Spleen (tissue), 11 donors: ENCODE measurements at regions not wholly inside any gene's neighbourhood (a gene's known extent, or its start where the extent isn't known, plus 50 kb on each side); places are given as distances from the start of the nearest gene placed in this dataset.
"Not testable (repeated sequence)": the region's sequence is repeated elsewhere in the genome, so short reads cannot be mapped to it uniquely, and the experiment has no call there.

Experiments used
- DNase-seq: peaks from one replicate; pipeline ENCODE4 v3.0.0-alpha.2; 2020
- H3K27ac ChIP-seq, 8 donors: fragments of 200-600 bp; sonication (generic) in 7 of 8; 1 replicate in 4 of 8; 2 replicates in 4 of 8; pipeline versions ENCODE4 v1.5.0 to v1.8.0; 2016 to 2021; ENCODE audit warnings: inconsistent platforms in 4 of 8, mild to moderate bottlenecking in 4 of 8, moderate library complexity in 1 of 8
- H3K27me3 ChIP-seq, 7 donors: fragments of 200-600 bp; sonication (generic) in 6 of 7; replicated peaks in 1 of 7; 1 replicate in 4 of 7; 2 replicates in 3 of 7; pipeline versions ENCODE4 v1.5.0 to v1.8.0; 2016 to 2021; ENCODE audit warnings: inconsistent platforms in 3 of 7, mild to moderate bottlenecking in 1 of 7
- H3K36me3 ChIP-seq, 6 donors: fragments of 200-600 bp; sonication (generic) in 5 of 6; 1 replicate in 4 of 6; 2 replicates in 2 of 6; pipeline versions ENCODE4 v1.5.0 to v1.8.0; 2016 to 2021; ENCODE audit warnings: inconsistent platforms in 2 of 6
- H3K4me1 ChIP-seq, 6 donors: fragments of 200-600 bp; sonication (generic) in 5 of 6; 1 replicate in 3 of 6; 2 replicates in 3 of 6; pipeline versions ENCODE4 v1.5.0 to v1.8.0; 2016 to 2021; ENCODE audit warnings: inconsistent platforms in 3 of 6
- H3K4me3 ChIP-seq, 8 donors: fragments of 200-600 bp; sonication (generic) in 7 of 8; 1 replicate in 4 of 8; 2 replicates in 4 of 8; pipeline versions ENCODE4 v1.5.0 to v1.8.0; 2016 to 2021; ENCODE audit warnings: inconsistent platforms in 4 of 8, mild to moderate bottlenecking in 4 of 8, moderate library complexity in 2 of 8
- H3K9me3 ChIP-seq, 8 donors: fragments of 200-600 bp; sonication (generic) in 7 of 8; 1 replicate in 4 of 8; 2 replicates in 4 of 8; pipeline versions ENCODE4 v1.5.0 to v1.8.0; 2016 to 2021; ENCODE audit warnings: inconsistent platforms in 4 of 8
- CTCF ChIP-seq, 11 experiments: fragments of 200-600 bp in 7 of 11; fragments of 450-650 bp in 4 of 11; sonication (generic) in 4 of 11; IDR thresholded peaks in 8 of 11; conservative IDR thresholded peaks in 3 of 11; 1 replicate in 7 of 11; 2 replicates in 4 of 11; pipeline versions ENCODE4 v1.4.0 to v1.8.0; 2016 to 2021; ENCODE audit warnings: antibody characterized with exemption in 11 of 11, inconsistent platforms in 4 of 11, mild to moderate bottlenecking in 1 of 11
- POLR2A ChIP-seq, 3 donors: fragments of 450-650 bp; IDR thresholded peaks; one replicate each; pipeline ENCODE4 v1.5.1; 2017; ENCODE audit warnings: antibody characterized with exemption in 3 of 3, mild to moderate bottlenecking in 1 of 3
- POLR2AphosphoS5 ChIP-seq, 3 donors: sonication (generic); formaldehyde crosslinking; IDR thresholded peaks; one replicate each; pipeline ENCODE4 v1.5.1; 2017; ENCODE audit warnings: antibody characterized with exemption in 3 of 3
- WGBS, 5 donors: extraction: QIAGEN DNeasy Blood & Tissue Kit in 3 of 5; methylation state at CpG; one replicate each; pipeline versions ENCODE4 v1.1.5 to v1.1.7; 2013 to 2018; 5-methylcytosine and 5-hydroxymethylcytosine counted together
- intact Hi-C: fragments of 100-400 bp; cut with DNase I; formaldehyde crosslinking; loops from one replicate; pipeline ENCODE4 v1.15.0; 2023; ENCODE audit warnings: low total_unique reads
- donor health status: healthy with polysubstance abuse.
- donor health status: DM: no; HTN: no; CAD: no; lungs with moderate emphysema.
- donor health status: DM: no; HTN: no; CAD: no.
- donor health status: Bipolar disorder and iron deficiency.
- donor health status: healthy.
- donor health status: DM: no; HTN: no; CAD: no.
- donor health status: DM: yes; HTN: yes; CAD: no.

GRCh38 chr14:23751616-23752015 is 115.5 kb downstream of the DHRS2 start:
- no peaks in the 10 kb centered on the region for H3K4me1 ChIP-seq
- H3K9me3 ChIP-seq = no peaks in the 10 kb centered on the region
- H3K27ac ChIP-seq = no peak overlapping the region
- TF ChIP-seq CTCF (IDR thresholded peaks at IDR 0.05 in 8 of 11, conservative IDR thresholded peaks at IDR 0.05 in 3 of 11) (no peak), POLR2AphosphoS5 (IDR thresholded peaks at IDR 0.05) (no peak), POLR2A (IDR thresholded peaks at IDR 0.05) (no peak)
- H3K36me3 ChIP-seq = no peaks in the 10 kb centered on the region
- intact Hi-C loops = no loop called here
- no peak overlapping the region for H3K4me3 ChIP-seq
- WGBS, 5 donors = 84 to 93% (median 89%) methylated on average over 2 of the region's 2 CpGs
- DNase-seq = no peak
- no peaks in the 10 kb centered on the region for H3K27me3 ChIP-seq

GRCh38 chr14:23763394-23763793 is 127.2 kb downstream of the DHRS2 start:
- Histone ChIP-seq H3K4me3 (no peak overlapping the region), H3K27me3 (no peaks in the 10 kb centered on the region), H3K27ac (no peak overlapping the region), H3K36me3 (no peaks in the 10 kb centered on the region), H3K9me3 (peaks cover 0 to 10% (median 0%) of the 10 kb centered on the region in 8 donors), H3K4me1 (no peaks in the 10 kb centered on the region)
- intact Hi-C loops = no loop called here
- DNase-seq = no peak
- TF ChIP-seq POLR2AphosphoS5 (IDR thresholded peaks at IDR 0.05) (no peak), POLR2A (IDR thresholded peaks at IDR 0.05) (no peak), CTCF (IDR thresholded peaks at IDR 0.05 in 8 of 11, conservative IDR thresholded peaks at IDR 0.05 in 3 of 11) (no peak)
- 74 to 94% (median 79%) methylated on average over 1 of the region's 1 CpG for WGBS, 5 donors

- H3K27me3 ChIP-seq = peaks cover 0 to 3% (median 0%) of the 10 kb centered on the region in 7 donors
- intact Hi-C loops = no loop called here
- H3K4me1 ChIP-seq = no peaks in the 10 kb centered on the region
- TF ChIP-seq POLR2AphosphoS5 (IDR thresholded peaks at IDR 0.05) = no peak
- WGBS, 5 donors = 0 to 42% (median 29%) methylated on average over 1 of the region's 1 CpG
- H3K4me3 ChIP-seq = no peak overlapping the region
- H3K9me3 ChIP-seq = peaks cover 0 to 5% (median 0%) of the 10 kb centered on the region in 8 donors
- no peak overlapping the region for H3K27ac ChIP-seq
- no peak for DNase-seq
- no peaks in the 10 kb centered on the region for H3K36me3 ChIP-seq
These were observed 130.7 kb downstream of the DHRS2 start for GRCh38 chr14:23766737-23767401.

- H3K4me3 ChIP-seq, H3K27me3 ChIP-seq, H3K27ac ChIP-seq, H3K4me1 ChIP-seq, intact Hi-C loops, DNase-seq, H3K36me3 ChIP-seq, H3K9me3 ChIP-seq: not testable (repeated sequence)
- 85 to 91% (median 86%) methylated on average over 9 of the region's 9 CpGs for WGBS, 5 donors
These were observed 133.1 kb downstream of the DHRS2 start for GRCh38 chr14:23769221-23769728.

GRCh38 chr14:23773981-23774380 is 137.8 kb downstream of the DHRS2 start:
- intact Hi-C loops = no loop called here
- no peaks in the 10 kb centered on the region for H3K9me3 ChIP-seq
- no peak overlapping the region for H3K27ac ChIP-seq
- no peaks in the 10 kb centered on the region for H3K4me1 ChIP-seq
- no peak overlapping the region for H3K4me3 ChIP-seq
- H3K27me3 ChIP-seq = peaks cover 0 to 26% (median 0%) of the 10 kb centered on the region in 7 donors
- WGBS, 5 donors = 90 to 96% (median 94%) methylated on average over 2 of the region's 2 CpGs
- no peaks in the 10 kb centered on the region for H3K36me3 ChIP-seq
- TF ChIP-seq POLR2AphosphoS5 (IDR thresholded peaks at IDR 0.05) = no peak
- TF ChIP-seq CTCF (IDR thresholded peaks at IDR 0.05 in 8 of 11, conservative IDR thresholded peaks at IDR 0.05 in 3 of 11) = no peak
- TF ChIP-seq POLR2A (IDR thresholded peaks at IDR 0.05) = no peak
- DNase-seq = no peak
